GM23248 (cell line): ENCODE measurements at regions not wholly inside any gene's neighbourhood (a gene's known extent, or its start where the extent isn't known, plus 50 kb on each side); places are given as distances from the start of the nearest gene placed in this dataset.

Source experiments
- DNase-seq: peaks from one replicate; pipeline ENCODE4 v3.0.0-alpha.2; 2015
- H2AFZ ChIP-seq: fragments of 200-600 bp; sonication (generic); 2 replicates; pipeline ENCODE4 v1.6.1; 2016; ENCODE audit warnings: antibody characterized with exemption
- H3F3A ChIP-seq: fragments of 200-600 bp; sonication (generic); 2 replicates; pipeline ENCODE4 v1.6.1; 2016; ENCODE audit warnings: mild to moderate bottlenecking, antibody characterized with exemption, mixed run types; ENCODE audit not compliant: insufficient read depth
- H3K27ac ChIP-seq: fragments of 200-600 bp; sonication (generic); 2 replicates; pipeline ENCODE4 v1.5.1; 2016; ENCODE audit warnings: mild to moderate bottlenecking
- H3K27me3 ChIP-seq: fragments of 200-600 bp; sonication (generic); replicated peaks from 2 replicates; pipeline ENCODE4 v1.6.1; 2016; ENCODE audit warnings: mild to moderate bottlenecking; ENCODE audit not compliant: insufficient read depth
- H3K36me3 ChIP-seq: fragments of 200-600 bp; sonication (generic); 2 replicates; pipeline ENCODE4 v1.6.1; 2016; ENCODE audit warnings: low read depth, mild to moderate bottlenecking
- H3K4me1 ChIP-seq: fragments of 200-600 bp; sonication (generic); 2 replicates; pipeline ENCODE4 v1.6.1; 2016; ENCODE audit warnings: mild to moderate bottlenecking; ENCODE audit not compliant: insufficient read depth
- H3K4me2 ChIP-seq: fragments of 200-600 bp; sonication (generic); one replicate; pipeline ENCODE4 v1.6.1; 2016; ENCODE audit warnings: mild to moderate bottlenecking; ENCODE audit not compliant: unreplicated experiment
- H3K4me3 ChIP-seq: fragments of 200-600 bp; sonication (generic); 2 replicates; pipeline ENCODE4 v1.5.1; 2016; ENCODE audit warnings: mild to moderate bottlenecking
- H3K79me2 ChIP-seq: fragments of 200-600 bp; sonication (generic); 2 replicates; pipeline ENCODE4 v1.6.1; 2016; ENCODE audit warnings: mild to moderate bottlenecking; ENCODE audit not compliant: insufficient read depth
- H3K9ac ChIP-seq: fragments of 200-600 bp; sonication (generic); 2 replicates; pipeline ENCODE4 v1.6.1; 2016; ENCODE audit warnings: mild to moderate bottlenecking
- H3K9me2 ChIP-seq: fragments of 200-600 bp; sonication (generic); 2 replicates; pipeline ENCODE4 v1.6.1; 2016; ENCODE audit warnings: mixed run types, mild to moderate bottlenecking, moderate library complexity; ENCODE audit not compliant: insufficient read depth
- H3K9me3 ChIP-seq: fragments of 200-600 bp; sonication (generic); one replicate; pipeline ENCODE4 v1.6.1; 2017; ENCODE audit warnings: low read depth
- H4K20me1 ChIP-seq: fragments of 200-600 bp; sonication (generic); 2 replicates; pipeline ENCODE4 v1.6.0; 2016; ENCODE audit not compliant: insufficient read depth
- EZH2 ChIP-seq: fragments of 200-600 bp; sonication (generic); IDR thresholded peaks from 2 replicates; pipeline ENCODE4 v1.6.1; 2018; ENCODE audit warnings: antibody characterized with exemption, mild to moderate bottlenecking; ENCODE audit not compliant: insufficient read depth, poor library complexity, severe bottlenecking
- EZH2phosphoT487 ChIP-seq: fragments of 200-600 bp; sonication (generic); IDR thresholded peaks from 2 replicates; pipeline ENCODE4 v1.6.1; 2018; ENCODE audit warnings: antibody characterized with exemption, moderate library complexity, mild to moderate bottlenecking, low read depth; ENCODE audit not compliant: insufficient read depth
- WGBS, 2 experiments: methylation state at CpG; one replicate each; pipeline ENCODE4 v1.1.6; 2015 to 2017; ENCODE audit warnings: low lambda C conversion rate in 2 of 2, low coverage in 1 of 2; ENCODE audit errors: missing lambda C conversion rate in 2 of 2; 5-methylcytosine and 5-hydroxymethylcytosine counted together
- in situ Hi-C: fragments of 300-500 bp; cut with MboI; formaldehyde crosslinking; loops from 2 replicates; pipeline ENCODE4 v1.15.0; 2020

GRCh38 chr20:21575981-21576740, 62.3 kb upstream of the NKX2-2 start:
- Histone ChIP-seq H2AFZ (no peak overlapping the region), H3K36me3 (no peaks in the 10 kb centered on the region), H3K4me3 (no peak overlapping the region), H3K4me1 (no peaks in the 10 kb centered on the region), H3K27me3 (peaks cover 17% of the 10 kb centered on the region), H3K9me2 (no peaks in the 10 kb centered on the region), H3F3A (no peaks in the 10 kb centered on the region), H3K27ac (no peak overlapping the region), H3K79me2 (no peaks in the 10 kb centered on the region), H3K4me2 (no peak overlapping the region), H4K20me1 (no peaks in the 10 kb centered on the region), H3K9me3 (no peaks in the 10 kb centered on the region), H3K9ac (no peak overlapping the region)
- WGBS, 2 experiments = 16 to 24% methylated on average over 5 of the region's 5 CpGs
- in situ Hi-C loops = no loop called here
- no peak for TF ChIP-seq EZH2
- DNase-seq = no peak

- Histone ChIP-seq H3K9me3 (no peaks in the 10 kb centered on the region), H3F3A (no peaks in the 10 kb centered on the region), H3K9me2 (no peaks in the 10 kb centered on the region), H3K79me2 (no peaks in the 10 kb centered on the region), H3K36me3 (no peaks in the 10 kb centered on the region), H3K9ac (no peak overlapping the region), H3K4me1 (no peaks in the 10 kb centered on the region), H3K27ac (no peak overlapping the region), H4K20me1 (no peaks in the 10 kb centered on the region), H3K27me3 (peaks cover 12% of the 10 kb centered on the region), H3K4me2 (no peak overlapping the region), H3K4me3 (no peak overlapping the region), H2AFZ (no peak overlapping the region)
- DNase-seq = no peak
- 8% methylated on average over 3 of the region's 3 CpGs for WGBS, 2 experiments
- in situ Hi-C loops = no loop called here
- no peak for TF ChIP-seq EZH2phosphoT487
- no peak for TF ChIP-seq EZH2
Measured at GRCh38 chr20:21575167-21575566, 61.3 kb upstream of the NKX2-2 start.

- Histone ChIP-seq H3F3A (no peaks in the 10 kb centered on the region), H4K20me1 (no peaks in the 10 kb centered on the region), H3K9ac (no peak overlapping the region), H3K9me3 (no peaks in the 10 kb centered on the region), H3K4me2 (no peak overlapping the region), H3K4me1 (no peaks in the 10 kb centered on the region), H3K36me3 (no peaks in the 10 kb centered on the region), H3K79me2 (no peaks in the 10 kb centered on the region), H3K9me2 (no peaks in the 10 kb centered on the region), H3K27ac (no peak overlapping the region), H3K27me3 (peaks cover 8% of the 10 kb centered on the region), H2AFZ (no peak overlapping the region), H3K4me3 (no peak overlapping the region)
- TF ChIP-seq EZH2phosphoT487 (no peak), EZH2 (no peak)
- 52 to 54% methylated on average over 13 of the region's 13 CpGs for WGBS, 2 experiments
- no peak for DNase-seq
- in situ Hi-C loops = no loop called here
Measured at GRCh38 chr20:21574443-21574842, 60.6 kb upstream of the NKX2-2 start.

GRCh38 chr20:21573259-21573658, 59.4 kb upstream of the NKX2-2 start:
- TF ChIP-seq EZH2phosphoT487 (no peak), EZH2 (no peak)
- Histone ChIP-seq H3K79me2 (no peaks in the 10 kb centered on the region), H3K4me1 (no peaks in the 10 kb centered on the region), H3K9ac (no peak overlapping the region), H3K27ac (no peak overlapping the region), H3K36me3 (no peaks in the 10 kb centered on the region), H3K9me2 (no peaks in the 10 kb centered on the region), H3K4me3 (no peak overlapping the region), H3K27me3 (no peaks in the 10 kb centered on the region; the same call in none of the 2 replicates), H3F3A (no peaks in the 10 kb centered on the region), H3K4me2 (no peak overlapping the region), H2AFZ (no peak overlapping the region), H4K20me1 (no peaks in the 10 kb centered on the region), H3K9me3 (no peaks in the 10 kb centered on the region)
- WGBS, 2 experiments = 21 to 35% methylated on average over 5 of the region's 5 CpGs
- DNase-seq = no peak
- in situ Hi-C loops = no loop called here
